GM12878 (cell line): ENCODE measurements at regions not wholly inside any gene's neighbourhood (a gene's known extent, or its start where the extent isn't known, plus 50 kb on each side); places are given as distances from the start of the nearest gene placed in this dataset.

ENCODE experiments used
- ATAC-seq: fragments of 200-7000 bp; cut with Tn5 transposase; 3 replicates; pipeline ENCODE4 v1.9.1; 2020; ENCODE audit warnings: mild to moderate bottlenecking, moderate library complexity
- BruUV-seq: library from RNA; stranded (reverse); fragments of 400-500 nt; replicated peaks from 2 replicates; lab custom pipeline; 2021; lab: Mats Ljungman, UMichigan
- CTCF ChIA-PET: fragments of 300-600 bp; sonication (Branson Sonifier 250); formaldehyde crosslinking; extraction: SDS; loops from one replicate; lab custom pipeline; 2021; ENCODE audit warnings: inconsistent platforms; lab: Yijun Ruan, JAX
- POLR2A ChIA-PET: fragments of 350-600 bp; formaldehyde crosslinking; extraction: SDS; loops from one replicate; lab custom pipeline; 2021; ENCODE audit warnings: inconsistent platforms; lab: Charles Lee
- RAD21 ChIA-PET: fragments of 300-600 bp; sonication (Branson Sonifier 250); formaldehyde crosslinking; loops from one replicate; lab custom pipeline; 2023; ENCODE audit warnings: antibody characterized with exemption; ENCODE audit not compliant: unreplicated experiment; lab: Charles Lee
- SMC1A ChIA-PET: fragments of 300-600 bp; sonication (Branson Sonifier 250); formaldehyde crosslinking; loops from one replicate; lab custom pipeline; 2023; ENCODE audit not compliant: unreplicated experiment, uncharacterized antibody; lab: Charles Lee
- DNase-seq: peaks from one replicate; pipeline ENCODE4 v3.0.0-alpha.2; 2011; ENCODE audit warnings: low read depth, low spot score
- FAIRE-seq: peaks from 3 replicates; lab custom pipeline; 2011; peaks lifted over from hg19 to GRCh38; lab: Jason Lieb, UNC
- H2AFZ ChIP-seq: 2 replicates; pipeline ENCODE4 v1.6.0; 2011; ENCODE audit warnings: low read depth, low read length, control low read depth; ENCODE audit not compliant: control insufficient read depth
- H3K27ac ChIP-seq: 2 replicates; pipeline ENCODE4 v1.5.1; 2011; ENCODE audit warnings: control low read depth; ENCODE audit not compliant: control insufficient read depth, insufficient read depth
- H3K27me3 ChIP-seq, 2 experiments: replicated peaks in 1 of 2; 2 replicates each; pipeline versions ENCODE4 v1.6.0 to v1.6.1; 2011; ENCODE audit warnings: low read length in 1 of 2; ENCODE audit not compliant: control insufficient read depth in 2 of 2, insufficient read depth in 2 of 2
- H3K36me3 ChIP-seq, 2 experiments: 2 replicates each; pipeline ENCODE4 v1.5.1; 2011; ENCODE audit warnings: low read length in 1 of 2; ENCODE audit not compliant: control insufficient read depth in 2 of 2, insufficient read depth in 2 of 2
- H3K4me1 ChIP-seq: 2 replicates; pipeline ENCODE4 v1.6.1; 2011; ENCODE audit warnings: mild to moderate bottlenecking, low read length, moderate library complexity, mixed read lengths; ENCODE audit not compliant: control insufficient read depth, insufficient read depth
- H3K4me2 ChIP-seq: 2 replicates; pipeline ENCODE4 v1.6.0; 2011; ENCODE audit warnings: control low read depth; ENCODE audit not compliant: control insufficient read depth, insufficient read depth
- H3K4me3 ChIP-seq: fragments of 200-600 bp; sonication (generic); 2 replicates; pipeline ENCODE4 v1.5.1; 2016
- H3K79me2 ChIP-seq: 2 replicates; pipeline ENCODE4 v1.6.0; 2011; ENCODE audit warnings: low read length; ENCODE audit not compliant: control insufficient read depth, insufficient read depth
- H3K9ac ChIP-seq: 2 replicates; pipeline ENCODE4 v1.8.0; 2011; ENCODE audit warnings: low read length, control low read depth, mixed read lengths; ENCODE audit not compliant: control insufficient read depth, insufficient read depth
- H3K9me3 ChIP-seq: replicated peaks from 3 replicates; pipeline ENCODE4 v1.5.1; 2011; ENCODE audit warnings: mild to moderate bottlenecking, low read length; ENCODE audit not compliant: control insufficient read depth, insufficient read depth
- H4K20me1 ChIP-seq: 2 replicates; pipeline ENCODE4 v1.6.0; 2011; ENCODE audit not compliant: control insufficient read depth, insufficient read depth
- BCL11A ChIP-seq: IDR thresholded peaks from 2 replicates; pipeline ENCODE4 v1.6.1; 2011; ENCODE audit warnings: low read depth, low read length
- BRCA1 ChIP-seq: IDR thresholded peaks from 2 replicates; pipeline ENCODE4 v1.6.1; 2011; ENCODE audit warnings: low read depth, low read length, improper control_type of control experiment
- FOS ChIP-seq: IDR thresholded peaks from 3 replicates; pipeline ENCODE4 v1.6.1; 2011; ENCODE audit warnings: borderline replicate concordance; ENCODE audit not compliant: insufficient read length; ENCODE audit errors: extremely low read depth
- IKZF2 ChIP-seq, 2 experiments: fragments of 450-650 bp; IDR thresholded peaks; 2 replicates each; pipeline ENCODE4 v1.6.1; 2017; ENCODE audit warnings: mild to moderate bottlenecking in 2 of 2, moderate library complexity in 2 of 2
- KDM1A ChIP-seq: fragments of 200-600 bp; sonication (generic); IDR thresholded peaks from 2 replicates; pipeline ENCODE4 v1.6.1; 2016; ENCODE audit warnings: borderline replicate concordance
- NR2C2 ChIP-seq: IDR thresholded peaks from 2 replicates; pipeline ENCODE4 v1.6.1; 2011; ENCODE audit warnings: borderline replicate concordance, low read depth; ENCODE audit not compliant: control insufficient read depth, insufficient read length
- PBX3 ChIP-seq: IDR thresholded peaks from 2 replicates; pipeline ENCODE4 v1.6.1; 2011; ENCODE audit warnings: mild to moderate bottlenecking, low read depth, low read length, moderate library complexity; ENCODE audit not compliant: insufficient replicate concordance
- RFX5 ChIP-seq: IDR thresholded peaks from 2 replicates; pipeline ENCODE4 v1.6.1; 2011; ENCODE audit warnings: low read depth, low read length, improper control_type of control experiment
- SMAD1 ChIP-seq: fragments of 450-650 bp; IDR thresholded peaks from 2 replicates; pipeline ENCODE4 v1.6.1; 2018; ENCODE audit warnings: mild to moderate bottlenecking, low read depth; ENCODE audit not compliant: partially characterized antibody
- SPI1 ChIP-seq: IDR thresholded peaks from 2 replicates; pipeline ENCODE4 v1.6.1; 2011; ENCODE audit warnings: low read depth, mild to moderate bottlenecking, low read length, moderate library complexity, borderline replicate concordance; ENCODE audit not compliant: insufficient read depth
- YY1 ChIP-seq: IDR thresholded peaks from 2 replicates; pipeline ENCODE4 v1.6.1; 2011; ENCODE audit warnings: low read depth, mild to moderate bottlenecking, low read length
- ZNF217 ChIP-seq: fragments of 450-650 bp; IDR thresholded peaks from 2 replicates; pipeline ENCODE4 v1.6.1; 2017; ENCODE audit warnings: antibody characterized with exemption, mild to moderate bottlenecking
- ZZZ3 ChIP-seq: IDR thresholded peaks from 2 replicates; pipeline ENCODE4 v1.6.1; 2011; ENCODE audit warnings: low read depth; ENCODE audit not compliant: control insufficient read depth, insufficient read length
- WGBS: methylation state at CpG from one replicate; pipeline ENCODE4 v1.1.6; 2016; ENCODE audit warnings: low lambda C conversion rate; ENCODE audit not compliant: insufficient replicate concordance, insufficient coverage; ENCODE audit errors: missing lambda C conversion rate; 5-methylcytosine and 5-hydroxymethylcytosine counted together
- in situ Hi-C: fragments of 300-500 bp; cut with MboI; formaldehyde crosslinking; loops from 9 replicates; pipeline ENCODE4 v1.14.3; 2018; ENCODE audit warnings: mixed read lengths
- intact Hi-C: fragments of 100-400 bp; cut with micrococcal nuclease; formaldehyde crosslinking; loops from one replicate; pipeline ENCODE4 v1.14.2; 2022; ENCODE audit not compliant: unreplicated experiment
- TF ChIP-seq, protein P1 (sequence below): fragments of 450-650 bp; IDR thresholded peaks from 2 replicates; pipeline ENCODE4 v1.6.1; 2017; ENCODE audit warnings: mild to moderate bottlenecking, moderate library complexity

DNA sequence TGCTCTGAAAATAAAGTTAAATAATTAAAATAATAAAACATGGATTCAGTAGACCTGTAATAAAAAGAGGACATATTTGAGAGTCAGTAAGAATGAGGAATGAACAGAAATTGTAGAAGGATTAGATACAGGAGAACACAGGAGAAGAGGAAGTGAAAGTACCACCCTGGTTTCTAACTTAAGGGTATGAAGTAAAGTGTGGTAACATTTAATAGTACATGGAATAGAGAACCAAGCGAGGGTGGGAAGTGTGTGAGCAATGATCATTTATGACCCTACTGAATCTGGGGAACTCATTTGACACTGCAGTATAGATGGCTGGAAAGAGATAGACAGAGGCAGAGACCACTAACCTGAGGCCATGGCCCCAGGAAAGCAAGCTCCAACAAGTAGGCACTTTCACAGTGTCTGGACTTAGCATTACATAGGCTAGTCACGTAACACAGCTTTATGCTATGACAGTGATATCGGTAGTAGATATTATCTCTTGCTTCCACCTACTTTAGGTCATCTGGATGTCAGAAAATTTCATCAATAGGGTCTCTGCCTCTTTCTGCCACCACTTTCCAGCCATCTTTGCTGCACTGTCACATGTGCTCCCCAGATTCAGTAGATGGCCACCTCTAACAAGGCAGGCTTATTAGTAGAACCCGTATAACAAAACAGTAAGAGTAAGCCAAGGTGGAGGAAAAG, 633.9 kb upstream of the MIR17HG start:
- H3K4me1 ChIP-seq: no peaks in the 10 kb centered on the region
- no peaks in the 10 kb centered on the region for H3K9me3 ChIP-seq
- ChIA-PET CTCF (no interaction called here), SMC1A (no interaction called here), RAD21 (no interaction called here), POLR2A (no interaction called here)
- in situ Hi-C loops (no loop called here), intact Hi-C loops (no loop called here)
- H4K20me1 ChIP-seq: no peaks in the 10 kb centered on the region
- 25% methylated on average over 4 of the region's 4 CpGs for WGBS
- no peak overlapping the region for H3K4me2 ChIP-seq
- H3K9ac ChIP-seq: no peak overlapping the region
- TF ChIP-seq FOS: no peak
- peak; percentile 19; the same call in 1 of the 2 replicates for TF ChIP-seq SPI1
- no peak for DNase-seq
- BruUV-seq: no TSS peak
- ATAC-seq: peak; percentile 77
- no peak overlapping the region for H3K4me3 ChIP-seq
- H2AFZ ChIP-seq: no peak overlapping the region
- FAIRE-seq: no peak
- no peaks in the 10 kb centered on the region for H3K27me3 ChIP-seq
- no peaks in the 10 kb centered on the region for H3K36me3 ChIP-seq
- H3K27ac ChIP-seq: no peak overlapping the region
- no peaks in the 10 kb centered on the region for H3K79me2 ChIP-seq

DNA sequence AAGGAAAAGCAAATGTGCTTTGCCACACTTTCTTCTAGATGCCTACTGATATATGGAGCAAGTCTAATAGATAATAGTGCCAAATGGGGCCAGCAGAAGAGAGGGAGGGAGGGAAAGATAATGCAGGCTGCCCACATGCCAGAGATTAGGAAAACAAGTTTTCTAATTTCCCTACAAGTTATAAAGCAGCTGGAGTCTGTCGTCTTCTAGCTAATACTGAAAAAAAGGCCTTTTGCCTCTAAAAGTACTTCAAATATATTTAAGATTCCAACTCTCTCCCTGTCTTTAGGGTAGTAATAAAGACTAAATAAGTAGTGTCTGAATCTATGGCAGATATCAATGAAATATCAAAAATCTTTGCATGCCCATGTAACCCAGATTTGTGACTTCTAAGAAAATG, 632.0 kb upstream of the MIR17HG start:
- ChIA-PET SMC1A (no interaction called here), RAD21 (no interaction called here), CTCF (no interaction called here), POLR2A (no interaction called here)
- Histone ChIP-seq H3K36me3 (no peaks in the 10 kb centered on the region), H4K20me1 (no peaks in the 10 kb centered on the region), H3K79me2 (no peaks in the 10 kb centered on the region), H3K9me3 (no peaks in the 10 kb centered on the region), H3K4me1 (no peaks in the 10 kb centered on the region), H3K27ac (no peak overlapping the region), H2AFZ (no peak overlapping the region), H3K27me3 (no peaks in the 10 kb centered on the region), H3K4me3 (no peak overlapping the region), H3K4me2 (no peak overlapping the region), H3K9ac (no peak overlapping the region)
- intact Hi-C loops (no loop called here), in situ Hi-C loops (no loop called here)
- BruUV-seq: no TSS peak
- DNase-seq (no peak), FAIRE-seq (no peak), ATAC-seq (no peak)
- WGBS: 75% methylated on average over 1 of the region's 1 CpG
- TF ChIP-seq ZZZ3: no peak
- TF ChIP-seq ZNF217: no peak
- TF ChIP-seq BCL11A: no peak
- TF ChIP-seq KDM1A: no peak
- TF ChIP-seq SMAD1: no peak
- no peak for TF ChIP-seq YY1
- no peak for TF ChIP-seq RFX5
- TF ChIP-seq IKZF2 (IDR thresholded peaks at IDR 0.05): no peak
- TF ChIP-seq, protein P1, sequence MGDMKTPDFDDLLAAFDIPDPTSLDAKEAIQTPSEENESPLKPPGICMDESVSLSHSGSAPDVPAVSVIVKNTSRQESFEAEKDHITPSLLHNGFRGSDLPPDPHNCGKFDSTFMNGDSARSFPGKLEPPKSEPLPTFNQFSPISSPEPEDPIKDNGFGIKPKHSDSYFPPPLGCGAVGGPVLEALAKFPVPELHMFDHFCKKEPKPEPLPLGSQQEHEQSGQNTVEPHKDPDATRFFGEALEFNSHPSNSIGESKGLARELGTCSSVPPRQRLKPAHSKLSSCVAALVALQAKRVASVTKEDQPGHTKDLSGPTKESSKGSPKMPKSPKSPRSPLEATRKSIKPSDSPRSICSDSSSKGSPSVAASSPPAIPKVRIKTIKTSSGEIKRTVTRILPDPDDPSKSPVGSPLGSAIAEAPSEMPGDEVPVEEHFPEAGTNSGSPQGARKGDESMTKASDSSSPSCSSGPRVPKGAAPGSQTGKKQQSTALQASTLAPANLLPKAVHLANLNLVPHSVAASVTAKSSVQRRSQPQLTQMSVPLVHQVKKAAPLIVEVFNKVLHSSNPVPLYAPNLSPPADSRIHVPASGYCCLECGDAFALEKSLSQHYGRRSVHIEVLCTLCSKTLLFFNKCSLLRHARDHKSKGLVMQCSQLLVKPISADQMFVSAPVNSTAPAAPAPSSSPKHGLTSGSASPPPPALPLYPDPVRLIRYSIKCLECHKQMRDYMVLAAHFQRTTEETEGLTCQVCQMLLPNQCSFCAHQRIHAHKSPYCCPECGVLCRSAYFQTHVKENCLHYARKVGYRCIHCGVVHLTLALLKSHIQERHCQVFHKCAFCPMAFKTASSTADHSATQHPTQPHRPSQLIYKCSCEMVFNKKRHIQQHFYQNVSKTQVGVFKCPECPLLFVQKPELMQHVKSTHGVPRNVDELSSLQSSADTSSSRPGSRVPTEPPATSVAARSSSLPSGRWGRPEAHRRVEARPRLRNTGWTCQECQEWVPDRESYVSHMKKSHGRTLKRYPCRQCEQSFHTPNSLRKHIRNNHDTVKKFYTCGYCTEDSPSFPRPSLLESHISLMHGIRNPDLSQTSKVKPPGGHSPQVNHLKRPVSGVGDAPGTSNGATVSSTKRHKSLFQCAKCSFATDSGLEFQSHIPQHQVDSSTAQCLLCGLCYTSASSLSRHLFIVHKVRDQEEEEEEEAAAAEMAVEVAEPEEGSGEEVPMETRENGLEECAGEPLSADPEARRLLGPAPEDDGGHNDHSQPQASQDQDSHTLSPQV: no peak
- TF ChIP-seq PBX3: no peak
- TF ChIP-seq BRCA1: no peak
- no peak for TF ChIP-seq NR2C2
